ENCODE measurements at regions not wholly inside any gene's neighbourhood (a gene's known extent, or its start where the extent isn't known, plus 50 kb on each side); places are given as distances from the start of the nearest gene placed in this dataset.
A peak's percentile ranks its signal among the peaks of the same experiment; 100 is the strongest.

DNA sequence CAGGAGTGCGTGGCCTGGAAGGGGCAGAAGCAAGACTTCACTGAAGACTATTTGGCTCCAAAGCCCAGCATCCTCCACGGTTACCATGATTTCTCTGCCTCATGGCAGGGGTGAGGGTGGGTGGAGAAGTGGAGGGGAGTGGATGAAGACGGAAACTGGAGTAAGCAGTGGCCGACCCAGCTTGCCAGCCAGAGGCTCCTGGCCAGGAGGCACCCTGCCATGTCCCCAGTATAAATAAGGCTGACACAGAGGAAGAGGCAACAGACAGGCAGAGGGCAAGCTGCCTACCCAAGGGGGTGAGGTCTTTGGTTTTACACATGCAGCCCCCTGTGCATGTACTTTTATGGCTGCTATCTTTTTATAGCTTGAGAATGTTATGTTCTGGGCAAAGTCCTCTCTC lies 102.6 kb upstream of the TBX20 start:
- DNase-seq (ENCODE audit: low spot score in 2 of 2) (no peak), ATAC-seq (no peak)
- no peak overlapping the region for H3K27ac Mint-ChIP-seq
- H3K9me3 Mint-ChIP-seq = no peaks in the 10 kb centered on the region
- H3K36me3 Mint-ChIP-seq = no peaks in the 10 kb centered on the region

DNA sequence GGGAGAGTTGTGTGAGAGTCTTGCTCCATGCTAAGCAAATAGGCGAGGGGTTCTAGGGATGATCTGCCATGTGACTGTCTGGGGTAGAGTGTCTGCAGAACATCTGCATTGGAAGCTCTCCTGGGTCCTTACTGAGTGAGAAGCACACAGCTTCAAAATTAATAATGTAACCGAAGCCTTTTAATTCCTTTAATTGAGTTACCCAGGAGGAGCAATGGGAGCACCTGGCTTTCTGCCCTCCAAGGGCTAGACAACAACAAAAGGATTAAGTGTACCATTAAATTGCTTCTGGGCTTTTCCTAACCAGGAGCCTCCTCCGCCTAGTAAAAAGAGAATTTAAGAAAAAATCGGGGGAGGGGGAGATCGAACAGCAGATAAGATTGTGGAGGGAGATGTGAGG lies 102.0 kb upstream of the TBX20 start:
- no peak for ATAC-seq
- no peak for DNase-seq (ENCODE audit: low spot score in 2 of 2)
- no peaks in the 10 kb centered on the region for H3K9me3 Mint-ChIP-seq
- H3K27ac Mint-ChIP-seq = no peak overlapping the region
- H3K36me3 Mint-ChIP-seq = no peaks in the 10 kb centered on the region

DNA sequence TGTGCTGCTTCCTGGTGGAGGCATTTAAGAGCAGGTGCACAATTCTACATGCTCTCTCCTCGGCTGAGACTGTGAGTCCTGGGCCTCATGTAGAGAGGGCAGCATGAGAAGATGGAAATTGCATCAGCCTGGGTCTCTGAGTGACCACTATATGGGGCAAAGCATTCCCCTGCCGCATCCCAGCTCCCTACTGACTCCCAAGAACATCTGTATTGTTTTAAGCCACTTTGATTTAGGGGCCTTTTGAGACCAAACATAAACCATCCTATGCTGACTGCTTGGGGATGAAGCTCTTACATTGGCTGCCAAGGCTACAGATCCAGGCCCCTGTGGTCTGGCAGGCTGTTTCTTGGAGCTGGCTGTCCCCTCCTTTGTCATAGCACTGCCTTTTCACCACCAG lies 101.3 kb upstream of the TBX20 start:
- Mint-ChIP-seq H3K36me3 (no peaks in the 10 kb centered on the region), H3K9me3 (no peaks in the 10 kb centered on the region), H3K27ac (peak overlapping the region in 1 of 2 donors; percentile 22)
- no peak for ATAC-seq
- no peak for DNase-seq (ENCODE audit: low spot score in 2 of 2)

DNA sequence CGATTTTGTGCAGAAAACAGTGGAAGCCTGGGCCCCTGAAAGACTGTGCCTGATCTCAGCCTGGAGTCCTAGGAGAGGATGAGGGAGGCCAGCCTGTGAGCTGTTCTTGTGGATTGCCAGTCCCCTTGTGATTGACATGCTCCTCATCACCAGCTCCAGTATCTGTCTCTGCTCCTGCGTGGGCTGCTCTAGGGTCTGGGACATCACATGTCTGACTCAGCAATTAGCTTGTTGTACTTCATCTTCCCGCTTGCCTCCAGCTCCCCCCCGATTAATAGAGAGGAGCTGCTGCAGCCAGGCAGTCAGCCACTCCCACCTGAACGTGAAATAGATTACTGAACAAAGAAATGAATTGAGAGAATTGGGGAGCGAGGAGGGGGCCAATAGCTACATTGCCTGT lies 99.6 kb upstream of the TBX20 start:
- no peak for ATAC-seq
- Mint-ChIP-seq H3K36me3 (no peaks in the 10 kb centered on the region), H3K27ac (no peak overlapping the region), H3K9me3 (no peaks in the 10 kb centered on the region)
- no peak for DNase-seq (ENCODE audit: low spot score in 2 of 2)

DNA sequence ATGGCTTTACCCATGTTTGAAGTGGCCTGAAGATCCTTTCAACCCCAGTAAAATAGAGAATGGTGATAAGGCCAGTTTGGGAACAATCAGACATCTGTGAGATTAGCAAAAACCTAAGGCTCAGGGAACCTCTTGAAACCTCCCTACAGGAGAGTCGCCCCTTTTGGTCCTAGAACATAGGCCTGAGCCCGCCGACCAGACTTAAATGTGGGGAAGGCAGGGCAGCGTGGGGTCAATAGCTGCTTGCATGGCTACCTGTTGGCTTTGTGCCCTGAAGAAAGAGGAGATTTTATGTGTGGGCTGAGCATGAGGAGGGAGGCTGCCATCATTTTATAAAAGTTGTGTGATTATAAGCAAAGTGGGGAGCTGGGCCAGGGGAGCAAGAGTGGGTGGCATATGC lies 97.6 kb upstream of the TBX20 start:
- no peak overlapping the region for H3K27ac Mint-ChIP-seq
- no peaks in the 10 kb centered on the region for H3K9me3 Mint-ChIP-seq
- DNase-seq (ENCODE audit: low spot score in 2 of 2) = no peak
- no peak for ATAC-seq
- H3K36me3 Mint-ChIP-seq = no peaks in the 10 kb centered on the region

DNA sequence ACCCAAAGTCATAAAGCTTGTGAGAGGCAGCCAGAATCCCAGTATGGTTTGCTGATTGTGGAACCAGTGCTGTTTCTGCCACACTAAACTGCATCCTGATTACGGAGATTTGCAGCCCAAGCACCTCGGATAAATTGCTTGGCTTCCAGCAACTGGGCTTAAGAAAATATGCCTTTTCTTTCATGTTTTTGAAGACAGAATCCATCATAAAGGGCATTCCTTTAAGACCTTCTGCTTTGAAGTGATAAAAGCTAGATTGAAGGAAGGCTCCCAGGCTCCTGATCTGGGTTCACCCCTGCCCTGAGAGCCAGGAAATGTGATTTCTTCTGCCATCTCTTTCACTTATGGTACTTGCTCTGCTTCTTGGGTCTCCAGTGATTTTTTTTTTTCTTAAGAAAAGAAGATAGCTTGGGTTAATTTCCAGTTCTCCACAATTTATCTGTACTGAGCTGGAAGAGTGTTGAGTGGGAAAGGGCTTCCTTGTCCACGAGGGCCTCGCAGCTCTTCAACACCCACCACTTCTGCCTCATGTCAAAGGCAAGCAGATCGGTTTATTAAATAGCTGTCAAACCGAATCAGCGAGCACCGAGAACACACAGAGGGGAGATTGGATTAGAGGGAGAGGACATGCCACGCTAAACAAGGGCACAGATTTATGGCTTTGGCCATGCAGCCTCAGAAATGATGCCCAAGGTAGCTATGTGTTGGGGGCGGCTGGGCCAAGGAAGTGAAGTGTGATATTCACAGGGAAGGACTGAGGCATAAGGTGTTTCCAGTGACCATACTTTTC lies 94.9 kb upstream of the TBX20 start:
- no peaks in the 10 kb centered on the region for H3K36me3 Mint-ChIP-seq
- ATAC-seq (no peak), DNase-seq (ENCODE audit: low spot score in 2 of 2) (no peak)
- no peaks in the 10 kb centered on the region for H3K9me3 Mint-ChIP-seq
- no peak overlapping the region for H3K27ac Mint-ChIP-seq

DNA sequence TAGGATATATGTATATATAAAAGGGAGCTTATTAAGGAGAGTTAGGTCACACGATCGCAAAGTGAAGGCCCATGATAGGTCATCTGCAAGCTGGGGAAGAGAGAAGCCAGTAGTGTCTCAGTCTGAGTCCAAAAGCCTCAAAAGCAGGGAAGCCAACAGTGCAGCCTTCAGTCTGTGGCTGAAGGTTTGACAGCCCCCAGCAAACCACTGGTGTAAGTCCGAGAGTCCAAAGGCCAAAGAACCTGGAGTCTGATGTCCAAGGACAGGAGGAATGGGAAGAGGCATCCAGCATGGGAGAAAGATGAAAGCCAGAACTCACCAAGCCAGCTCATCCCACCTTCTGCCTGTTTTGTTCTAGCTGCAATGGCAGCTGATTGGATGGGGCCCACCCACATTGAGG lies 88.9 kb upstream of the TBX20 start:
- Mint-ChIP-seq H3K36me3 (no peaks in the 10 kb centered on the region), H3K9me3 (no peaks in the 10 kb centered on the region), H3K27ac (no peak overlapping the region)
- ATAC-seq (no peak), DNase-seq (ENCODE audit: low spot score in 2 of 2) (no peak)

DNA sequence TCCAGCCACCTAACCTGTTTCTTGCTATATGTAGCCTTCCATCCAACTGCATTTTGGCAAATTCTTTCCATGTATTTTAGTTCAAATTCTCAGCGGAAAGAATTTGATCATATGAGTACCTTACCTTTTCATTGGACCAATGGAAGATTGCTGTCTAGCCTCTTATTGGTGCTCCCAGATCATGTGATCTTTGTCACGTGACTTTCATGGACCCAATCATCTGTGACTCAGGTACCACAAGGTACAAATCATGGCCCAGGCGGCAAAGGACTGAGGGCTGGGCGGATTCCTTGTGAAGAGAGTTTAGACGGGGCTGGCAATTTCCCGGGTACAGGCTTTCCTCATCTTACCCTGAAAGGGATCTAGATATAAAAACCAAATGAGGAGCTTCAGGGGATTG lies 85.9 kb upstream of the TBX20 start:
- no peaks in the 10 kb centered on the region for H3K9me3 Mint-ChIP-seq
- H3K36me3 Mint-ChIP-seq = no peaks in the 10 kb centered on the region
- H3K27ac Mint-ChIP-seq = no peak overlapping the region
- ATAC-seq = no peak
- DNase-seq (ENCODE audit: low spot score in 2 of 2) = no peak

DNA sequence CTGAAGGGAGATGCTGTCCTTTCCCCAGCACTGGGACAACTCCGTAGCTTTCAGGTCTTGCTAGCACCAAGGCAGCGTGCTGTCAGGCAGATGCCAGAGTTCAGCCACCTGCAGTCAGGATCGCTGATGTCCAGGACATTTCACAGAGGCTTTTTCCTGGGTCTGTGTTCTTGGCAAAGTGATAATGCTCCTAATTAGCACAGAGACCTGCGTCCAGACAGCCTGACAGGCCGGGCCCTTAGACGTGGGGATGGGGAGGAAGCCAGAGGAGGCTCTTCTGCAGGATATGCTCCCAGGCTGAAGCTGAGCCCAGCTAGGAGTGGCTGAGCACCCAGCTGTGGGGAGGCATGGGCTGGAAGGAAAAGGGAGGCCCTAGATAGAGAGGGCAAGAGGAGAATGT lies 82.5 kb upstream of the TBX20 start:
- Mint-ChIP-seq H3K36me3 (no peaks in the 10 kb centered on the region), H3K9me3 (no peaks in the 10 kb centered on the region), H3K27ac (no peak overlapping the region)
- DNase-seq (ENCODE audit: low spot score in 2 of 2) (no peak), ATAC-seq (no peak)

DNA sequence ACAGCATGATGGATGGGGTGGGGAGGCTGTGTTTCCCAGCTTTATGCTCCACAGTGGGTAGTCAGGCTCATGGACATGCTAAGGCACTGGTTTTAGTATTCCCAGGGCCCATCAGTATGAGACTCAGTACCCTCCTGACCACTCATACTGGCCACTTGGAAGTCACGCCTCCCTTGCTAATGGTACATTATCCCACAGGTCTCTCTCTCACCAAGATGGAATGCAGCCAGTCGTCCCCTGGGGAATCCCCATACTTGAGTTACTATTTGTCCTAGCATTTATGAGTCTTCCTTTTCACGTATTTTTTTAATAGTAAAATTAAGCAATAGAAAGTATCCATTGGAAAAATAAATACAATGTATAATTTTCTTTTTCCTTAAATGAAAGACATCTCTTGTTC lies 80.6 kb upstream of the TBX20 start:
- Mint-ChIP-seq H3K36me3 (no peaks in the 10 kb centered on the region), H3K9me3 (no peaks in the 10 kb centered on the region), H3K27ac (no peak overlapping the region)
- ATAC-seq = no peak
- no peak for DNase-seq (ENCODE audit: low spot score in 2 of 2)

DNA sequence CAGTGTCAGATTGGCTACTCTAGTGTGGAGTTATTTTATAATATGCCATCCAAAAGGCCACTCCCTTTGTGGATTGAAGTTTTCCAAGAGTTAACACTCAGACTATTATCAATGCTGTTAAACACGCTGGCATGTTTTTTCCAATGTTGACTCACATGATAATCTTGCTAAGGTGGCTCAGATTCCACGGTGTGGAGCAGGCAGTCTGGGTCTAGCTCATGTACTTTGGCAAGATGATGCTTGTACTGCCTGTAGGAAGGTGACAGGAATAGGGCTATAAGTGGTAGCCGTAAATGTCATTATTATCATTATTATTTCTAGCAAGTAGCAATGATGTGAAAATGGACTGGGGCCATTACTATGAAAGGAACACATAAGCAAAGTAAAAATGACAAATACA lies 79.4 kb upstream of the TBX20 start:
- H3K36me3 Mint-ChIP-seq = no peaks in the 10 kb centered on the region
- H3K27ac Mint-ChIP-seq = no peak overlapping the region
- ATAC-seq (no peak), DNase-seq (ENCODE audit: low spot score in 2 of 2) (no peak)
- no peaks in the 10 kb centered on the region for H3K9me3 Mint-ChIP-seq

DNA sequence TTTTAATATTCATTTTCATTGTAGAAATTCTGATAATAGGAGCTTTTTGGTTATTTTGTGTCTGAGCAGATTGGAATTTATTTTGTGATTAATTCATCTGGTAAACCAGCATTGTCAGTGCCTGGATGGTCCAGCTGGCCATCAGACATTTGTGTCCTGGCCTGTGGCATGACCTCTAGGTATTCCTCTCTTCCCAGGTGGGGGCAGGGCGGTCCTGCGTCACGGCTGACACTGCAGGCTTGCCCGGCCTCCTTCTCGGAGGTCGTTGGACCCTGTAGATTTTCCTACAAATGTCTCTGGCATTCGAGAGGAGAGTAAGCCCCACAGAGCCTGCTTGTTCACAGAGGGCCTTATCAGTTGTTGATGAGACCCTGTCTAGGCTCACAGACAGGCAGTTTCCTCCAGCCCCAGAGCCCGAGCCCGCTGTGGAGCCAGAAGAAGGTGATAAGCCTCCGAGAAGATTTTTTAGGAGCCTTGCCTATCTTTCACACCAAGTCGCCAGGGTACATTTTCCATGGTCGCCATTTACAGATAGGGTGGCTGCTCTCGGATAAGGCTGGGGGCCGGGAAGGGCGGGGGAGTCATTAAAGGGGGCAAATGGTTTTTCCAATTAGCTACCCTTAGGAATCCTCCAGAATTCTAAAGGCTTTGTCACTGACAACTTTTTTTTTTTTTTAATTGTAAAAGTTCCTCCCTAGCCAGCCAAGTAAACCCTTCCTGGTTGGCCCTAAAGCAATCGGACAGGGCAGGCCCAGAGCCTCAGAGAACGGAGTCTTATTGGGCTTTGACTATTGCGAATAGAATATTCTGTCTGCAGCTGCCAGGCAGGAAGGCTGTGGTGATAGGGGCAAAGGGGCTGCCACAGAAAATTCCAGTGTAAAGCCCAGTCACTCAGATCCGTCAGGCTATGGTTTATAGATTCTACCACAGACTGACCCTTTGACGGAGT lies 78.1 kb upstream of the TBX20 start:
- no peak for DNase-seq (ENCODE audit: low spot score in 2 of 2)
- H3K9me3 Mint-ChIP-seq = no peaks in the 10 kb centered on the region
- H3K27ac Mint-ChIP-seq = no peak overlapping the region
- no peak for ATAC-seq
- no peaks in the 10 kb centered on the region for H3K36me3 Mint-ChIP-seq

DNA sequence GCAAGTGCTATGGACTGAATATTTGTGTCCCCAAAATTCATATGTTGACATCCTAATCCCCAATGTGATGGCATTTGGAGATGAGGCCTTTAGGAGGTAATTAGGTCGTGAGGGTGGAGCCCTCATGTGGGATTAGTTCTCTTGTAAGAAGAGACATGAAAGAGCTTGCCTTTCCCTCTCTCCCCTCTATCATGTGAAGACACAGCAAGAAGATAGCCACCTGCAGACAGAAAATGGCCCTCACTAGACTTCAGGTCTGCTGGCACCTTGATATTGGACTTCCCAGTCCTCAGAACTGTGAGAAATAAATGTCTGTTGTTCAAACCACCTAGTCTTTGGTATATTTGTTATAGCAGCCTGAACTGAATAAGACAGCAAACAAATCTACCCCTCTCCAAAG lies 75.1 kb upstream of the TBX20 start:
- no peaks in the 10 kb centered on the region for H3K36me3 Mint-ChIP-seq
- H3K9me3 Mint-ChIP-seq = no peaks in the 10 kb centered on the region
- no peak overlapping the region for H3K27ac Mint-ChIP-seq
- no peak for ATAC-seq
- no peak for DNase-seq (ENCODE audit: low spot score in 2 of 2)

DNA sequence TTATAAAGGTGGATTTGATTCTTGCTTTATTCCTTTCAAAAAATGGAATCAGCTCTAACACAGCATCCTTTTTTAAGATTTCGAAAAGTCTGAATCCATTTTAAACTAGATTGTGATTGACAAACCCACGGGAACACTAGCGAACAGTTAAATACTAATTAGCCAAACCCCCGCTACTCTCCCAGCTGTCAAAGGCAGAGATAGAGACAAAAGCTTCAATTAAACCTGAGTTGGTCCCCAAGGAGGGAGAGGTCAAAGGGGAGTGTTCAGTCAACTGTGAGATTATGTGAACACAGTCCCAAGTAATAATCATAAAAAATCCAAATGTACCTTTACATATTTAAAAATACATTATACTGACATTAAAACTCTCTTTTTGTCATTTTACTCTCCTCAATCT lies 65.7 kb upstream of the TBX20 start:
- ATAC-seq = no peak
- Mint-ChIP-seq H3K36me3 (no peaks in the 10 kb centered on the region), H3K9me3 (no peaks in the 10 kb centered on the region), H3K27ac (no peak overlapping the region)
- DNase-seq (ENCODE audit: low spot score in 2 of 2) = no peak

DNA sequence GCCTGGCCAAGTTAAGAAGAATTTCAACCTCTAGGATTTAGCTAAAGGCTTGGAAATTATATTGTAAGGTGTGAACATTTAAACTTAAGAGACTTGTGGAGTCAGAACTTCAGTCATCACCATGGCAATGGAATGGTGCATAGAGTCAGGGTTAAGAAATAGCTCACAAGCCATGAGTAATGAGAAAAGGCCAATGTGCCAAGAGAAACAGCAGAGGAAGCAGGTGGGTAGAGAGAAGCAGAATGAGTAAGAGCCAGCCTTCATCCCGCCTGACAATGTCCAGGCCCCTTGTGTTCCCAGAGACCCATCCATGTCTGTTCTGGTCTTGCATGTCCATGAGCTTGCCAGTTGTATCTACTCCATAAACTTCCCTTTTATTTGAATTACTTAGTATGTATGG lies 62.6 kb upstream of the TBX20 start:
- Mint-ChIP-seq H3K9me3 (no peaks in the 10 kb centered on the region), H3K36me3 (no peaks in the 10 kb centered on the region), H3K27ac (no peak overlapping the region)
- DNase-seq (ENCODE audit: low spot score in 2 of 2) (no peak), ATAC-seq (no peak)

DNA sequence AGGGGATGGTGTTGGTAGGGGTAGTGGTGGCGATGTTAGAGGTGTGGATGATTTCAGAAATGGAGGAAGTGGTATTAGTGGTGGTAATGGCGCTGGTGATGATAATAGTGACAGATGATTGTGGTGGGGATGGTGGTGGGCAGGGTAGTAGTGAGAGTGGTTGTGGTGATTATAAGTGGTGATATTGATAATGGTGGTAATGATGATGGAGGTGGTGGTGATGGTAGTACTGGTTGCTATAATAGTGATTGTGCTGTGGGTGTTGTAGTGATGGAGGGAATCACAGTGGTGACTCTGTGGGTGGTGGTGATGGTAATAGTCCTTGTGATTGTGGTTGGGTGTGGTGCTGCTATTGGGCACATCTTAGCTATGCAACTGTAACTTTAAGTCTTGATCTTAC lies 61.6 kb upstream of the TBX20 start:
- peak in 1 of 2 donors; percentile 34 for ATAC-seq
- no peaks in the 10 kb centered on the region for H3K9me3 Mint-ChIP-seq
- no peaks in the 10 kb centered on the region for H3K36me3 Mint-ChIP-seq
- no peak overlapping the region for H3K27ac Mint-ChIP-seq
- no peak for DNase-seq (ENCODE audit: low spot score in 2 of 2)

DNA sequence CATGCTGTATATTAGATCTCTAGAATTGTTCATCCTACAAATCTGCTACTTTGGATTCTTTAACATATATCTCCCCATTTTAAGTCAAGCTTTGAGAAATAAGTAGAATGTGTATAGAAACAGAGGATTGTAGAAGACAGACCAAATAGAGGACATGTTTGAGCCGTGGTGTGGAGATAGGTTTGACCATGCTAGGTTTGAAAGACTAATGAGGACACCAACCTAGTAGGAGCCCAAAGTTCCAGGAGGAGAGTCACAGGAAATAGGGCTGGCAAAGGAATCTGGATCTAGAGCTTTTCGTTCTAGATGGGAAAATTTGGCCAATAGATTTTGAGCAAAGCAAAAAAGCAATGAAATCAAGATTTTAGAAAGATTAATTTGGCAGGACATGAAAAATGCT lies 60.5 kb upstream of the TBX20 start:
- no peak overlapping the region for H3K27ac Mint-ChIP-seq
- H3K9me3 Mint-ChIP-seq = no peaks in the 10 kb centered on the region
- H3K36me3 Mint-ChIP-seq = no peaks in the 10 kb centered on the region
- ATAC-seq = no peak
- no peak for DNase-seq (ENCODE audit: low spot score in 2 of 2)

DNA sequence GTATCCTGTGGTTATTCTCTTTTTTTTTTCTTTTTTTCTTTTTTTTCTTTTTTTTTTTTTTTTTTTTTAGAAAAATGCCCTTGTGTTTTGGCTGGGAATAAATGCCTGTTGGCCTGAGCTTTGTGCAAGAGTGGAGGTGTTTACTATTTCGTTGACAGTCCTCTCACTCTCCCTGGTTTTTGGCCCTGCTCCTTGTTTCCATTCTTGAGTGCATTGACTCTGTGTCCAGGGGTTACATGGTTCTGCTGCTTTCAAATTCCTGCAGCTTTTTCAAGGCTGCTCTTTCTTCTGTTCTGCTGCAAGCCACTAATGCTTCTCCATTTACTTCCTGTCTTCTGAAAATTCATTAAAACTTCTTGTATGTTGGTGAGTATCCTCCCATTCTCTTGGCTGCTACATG lies 59.7 kb upstream of the TBX20 start:
- H3K27ac Mint-ChIP-seq = no peak overlapping the region
- no peaks in the 10 kb centered on the region for H3K9me3 Mint-ChIP-seq

More for the DNA sequence above, 59.7 kb upstream of the TBX20 start:
- ATAC-seq = no peak
- H3K36me3 Mint-ChIP-seq = no peaks in the 10 kb centered on the region
- DNase-seq (ENCODE audit: low spot score in 2 of 2) = no peak

Data from activated naive CD4-positive, alpha-beta T cell treated with anti-CD3 and anti-CD28 coated beads, Interleukin-2, amount 50 U/mL, for 72 hours (primary cell).